Right atrium auricular region (tissue), 2 donors: ENCODE measurements at regions not wholly inside any gene's neighbourhood (a gene's known extent, or its start where the extent isn't known, plus 50 kb on each side); places are given as distances from the start of the nearest gene placed in this dataset.

Experiments
- DNase-seq: peaks from one replicate; pipeline ENCODE4 v3.0.0-alpha.2; 2019; ENCODE audit warnings: low spot score
- H3K27ac ChIP-seq, 2 donors: fragments of 200-600 bp; sonication (generic); 1 replicate in 1 of 2; 2 replicates in 1 of 2; pipeline ENCODE4 v1.5.1; 2016 to 2019
- H3K27me3 ChIP-seq, 2 donors: fragments of 200-600 bp; sonication (generic); one replicate each; pipeline versions ENCODE4 v1.5.1 to v1.6.0; 2017 to 2019
- H3K36me3 ChIP-seq: fragments of 200-600 bp; sonication (generic); one replicate; pipeline ENCODE4 v1.5.1; 2016
- H3K4me1 ChIP-seq, 2 donors: fragments of 200-600 bp; sonication (generic); one replicate each; pipeline versions ENCODE4 v1.5.1 to v1.6.0; 2017 to 2019
- H3K4me3 ChIP-seq, 2 donors: fragments of 200-600 bp; sonication (generic); 1 replicate in 1 of 2; 2 replicates in 1 of 2; pipeline ENCODE4 v1.5.1; 2017 to 2019; ENCODE audit warnings: mild to moderate bottlenecking in 1 of 2, moderate library complexity in 1 of 2
- H3K9me3 ChIP-seq, 2 donors: fragments of 200-600 bp; sonication (generic); one replicate each; pipeline ENCODE4 v1.5.1; 2019
- CTCF ChIP-seq, 2 donors: fragments of 200-600 bp; sonication (generic); IDR thresholded peaks; one replicate each; pipeline ENCODE4 v1.5.1; 2019; ENCODE audit warnings: antibody characterized with exemption in 2 of 2

GRCh38 chr3:191792580-191792979 is 331.6 kb downstream of the PYDC2 start:
- Histone ChIP-seq H3K9me3 (peaks cover 0 to 6% of the 10 kb centered on the region in 2 donors), H3K4me1 (no peaks in the 10 kb centered on the region), H3K27ac (no peak overlapping the region), H3K27me3 (no peaks in the 10 kb centered on the region), H3K36me3 (no peaks in the 10 kb centered on the region), H3K4me3 (no peak overlapping the region)
- DNase-seq, result no peak
- no peak for TF ChIP-seq CTCF (IDR thresholded peaks at IDR 0.05)

- Histone ChIP-seq H3K4me3 (no peak overlapping the region), H3K36me3 (no peaks in the 10 kb centered on the region), H3K4me1 (no peaks in the 10 kb centered on the region), H3K9me3 (peaks cover 0 to 6% of the 10 kb centered on the region in 2 donors), H3K27ac (no peak overlapping the region), H3K27me3 (no peaks in the 10 kb centered on the region)
- no peak for TF ChIP-seq CTCF (IDR thresholded peaks at IDR 0.05)
- no peak for DNase-seq
These were observed 334.2 kb downstream of the PYDC2 start for GRCh38 chr3:191795196-191795595.

- no peaks in the 10 kb centered on the region for H3K4me1 ChIP-seq
- H3K4me3 ChIP-seq, result no peak overlapping the region
- no peak for DNase-seq
- H3K36me3 ChIP-seq, result no peaks in the 10 kb centered on the region
- H3K9me3 ChIP-seq, result peaks cover 0 to 7% of the 10 kb centered on the region in 2 donors
- no peak for TF ChIP-seq CTCF (IDR thresholded peaks at IDR 0.05)
- H3K27ac ChIP-seq, result no peak overlapping the region
- H3K27me3 ChIP-seq, result no peaks in the 10 kb centered on the region
These were observed 336.3 kb downstream of the PYDC2 start for GRCh38 chr3:191797271-191797670.

- Histone ChIP-seq H3K27ac (no peak overlapping the region), H3K9me3 (peaks cover 0 to 22% of the 10 kb centered on the region in 2 donors), H3K4me1 (no peaks in the 10 kb centered on the region), H3K4me3 (no peak overlapping the region), H3K36me3 (no peaks in the 10 kb centered on the region), H3K27me3 (no peaks in the 10 kb centered on the region)
- no peak for DNase-seq
- no peak for TF ChIP-seq CTCF (IDR thresholded peaks at IDR 0.05)
These were observed 341.7 kb downstream of the PYDC2 start for GRCh38 chr3:191802671-191803070.

GRCh38 chr3:191804935-191805334 is 344.0 kb downstream of the PYDC2 start:
- Histone ChIP-seq H3K9me3 (peaks cover 0 to 22% of the 10 kb centered on the region in 2 donors), H3K27ac (no peak overlapping the region), H3K4me3 (no peak overlapping the region), H3K36me3 (no peaks in the 10 kb centered on the region), H3K27me3 (no peaks in the 10 kb centered on the region), H3K4me1 (no peaks in the 10 kb centered on the region)
- TF ChIP-seq CTCF (IDR thresholded peaks at IDR 0.05), result no peak
- DNase-seq, result no peak

GRCh38 chr3:191808073-191808472 is 347.1 kb downstream of the PYDC2 start:
- DNase-seq, result no peak
- no peak overlapping the region for H3K27ac ChIP-seq
- no peaks in the 10 kb centered on the region for H3K27me3 ChIP-seq
- H3K4me3 ChIP-seq, result no peak overlapping the region
- H3K9me3 ChIP-seq, result peaks cover 0 to 23% of the 10 kb centered on the region in 2 donors
- H3K4me1 ChIP-seq, result no peaks in the 10 kb centered on the region
- TF ChIP-seq CTCF (IDR thresholded peaks at IDR 0.05), result no peak
- no peaks in the 10 kb centered on the region for H3K36me3 ChIP-seq
